Left renal cortex interstitium (tissue), 4 donors: ENCODE measurements at regions not wholly inside any gene's neighbourhood (a gene's known extent, or its start where the extent isn't known, plus 50 kb on each side); places are given as distances from the start of the nearest gene placed in this dataset.

ENCODE experiments used
- DNase-seq, 4 donors: peaks; one replicate each; pipeline ENCODE4 v3.0.0-alpha.2; 2013; ENCODE audit warnings: low read depth in 4 of 4, low spot score in 2 of 4, missing footprints in 1 of 4

DNA sequence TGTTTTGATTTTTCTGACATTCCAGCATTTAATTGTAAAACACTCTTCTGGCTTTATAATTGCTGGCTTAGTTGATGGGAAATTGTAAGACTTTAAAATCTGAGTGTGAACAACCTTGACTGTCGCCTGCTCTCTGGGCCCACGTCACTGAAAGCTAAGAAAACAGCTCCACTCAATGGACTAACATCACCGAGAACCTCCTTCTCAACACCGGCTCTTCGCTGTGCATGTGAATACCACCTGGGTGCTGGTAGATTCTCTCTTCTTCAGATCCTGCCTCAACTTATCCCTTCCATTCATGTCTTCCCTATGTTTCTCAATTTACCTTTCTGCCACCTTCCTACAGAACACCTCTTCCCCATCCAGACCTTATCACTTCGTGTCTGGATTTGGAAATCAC lies 523.1 kb upstream of the ID2 start:
- DNase-seq: no peak

- no peak for DNase-seq
Observed at GRCh38 chr2:8159211-8159965, 522.5 kb upstream of the ID2 start.

DNA sequence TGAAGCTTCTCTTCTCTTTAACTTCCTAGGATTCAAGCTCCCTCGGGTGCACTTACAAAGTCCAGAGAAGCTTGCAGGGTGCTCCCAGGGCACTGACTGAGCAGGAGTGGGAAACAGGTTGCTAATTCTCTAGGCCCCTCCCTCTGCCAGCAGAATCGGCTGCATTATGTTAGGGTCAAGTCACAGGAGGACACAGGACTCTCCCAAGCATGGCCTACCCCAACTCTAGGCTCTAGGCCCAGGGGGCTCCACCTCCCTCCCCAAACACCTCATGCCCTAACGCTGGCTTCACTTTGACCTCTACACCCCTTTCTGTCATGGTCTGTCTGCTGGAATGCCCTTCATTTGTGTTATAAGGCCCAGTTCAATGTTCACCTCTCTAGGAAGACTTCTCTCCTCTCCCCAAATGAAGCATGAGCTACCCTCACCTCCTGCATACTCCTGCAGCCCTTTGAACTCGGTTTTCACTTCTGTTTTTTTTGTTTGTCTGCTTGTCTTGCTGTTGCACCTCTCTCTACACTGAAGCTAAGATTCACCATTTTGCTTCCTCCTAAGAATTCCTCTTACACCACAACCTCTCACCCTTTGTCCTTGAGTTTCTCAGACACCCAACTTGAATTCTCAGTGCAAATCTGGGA lies 521.8 kb upstream of the ID2 start:
- DNase-seq: no peak

GRCh38 chr2:8160959-8161358 lies 520.9 kb upstream of the ID2 start:
- DNase-seq: no peak

DNA sequence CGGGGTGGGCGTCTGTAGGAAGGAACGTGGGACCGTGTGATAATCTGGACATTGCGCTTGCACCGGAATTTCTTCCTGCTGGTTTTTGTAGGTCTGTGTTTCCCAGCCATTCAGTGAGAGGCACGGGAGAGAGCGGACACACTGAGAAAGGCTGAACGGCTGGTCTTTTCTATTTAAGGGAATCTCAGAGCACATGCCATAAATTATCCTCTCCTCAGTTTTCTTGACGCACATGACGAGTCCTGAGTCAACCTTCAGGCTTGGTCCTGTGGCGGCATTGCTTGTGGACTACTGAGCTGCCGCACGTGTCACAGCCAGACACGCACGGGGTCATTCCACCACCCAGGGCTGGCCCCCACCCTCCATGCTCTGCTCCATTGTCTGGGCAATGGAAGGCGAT lies 519.3 kb upstream of the ID2 start:
- no peak for DNase-seq

- no peak for DNase-seq
Observed at GRCh38 chr2:8165550-8165949, 516.3 kb upstream of the ID2 start.

DNA sequence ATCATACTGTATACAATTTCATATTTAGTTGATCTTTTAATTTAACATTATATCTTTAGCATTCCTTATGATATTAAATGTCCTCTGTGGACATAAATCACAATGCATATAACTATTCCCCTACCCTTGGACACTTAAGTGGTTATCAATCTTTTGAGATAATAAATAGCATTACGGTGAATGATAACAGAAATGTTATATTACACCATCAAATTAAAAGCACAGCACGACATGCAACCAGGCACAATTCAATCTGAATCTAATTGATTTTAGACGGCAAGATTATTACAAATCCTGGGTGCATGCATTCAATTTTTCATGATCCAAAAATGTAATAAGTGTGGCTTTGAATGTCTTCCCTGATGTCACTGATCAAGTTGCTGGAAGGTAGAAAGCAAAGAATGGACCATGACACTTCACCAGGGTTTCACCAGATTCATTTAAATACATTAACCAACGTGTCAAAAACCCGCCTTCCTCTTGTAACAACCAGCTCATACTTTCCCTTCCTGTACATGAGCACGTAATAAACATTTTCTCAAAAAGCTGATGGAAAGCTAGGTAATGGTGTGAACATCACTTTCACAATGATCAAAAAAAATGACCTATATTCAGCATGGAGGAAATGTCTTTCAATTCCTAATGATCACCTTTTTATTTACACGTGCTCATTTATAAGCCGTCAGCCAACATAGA lies 513.7 kb upstream of the ID2 start:
- DNase-seq: no peak

DNA sequence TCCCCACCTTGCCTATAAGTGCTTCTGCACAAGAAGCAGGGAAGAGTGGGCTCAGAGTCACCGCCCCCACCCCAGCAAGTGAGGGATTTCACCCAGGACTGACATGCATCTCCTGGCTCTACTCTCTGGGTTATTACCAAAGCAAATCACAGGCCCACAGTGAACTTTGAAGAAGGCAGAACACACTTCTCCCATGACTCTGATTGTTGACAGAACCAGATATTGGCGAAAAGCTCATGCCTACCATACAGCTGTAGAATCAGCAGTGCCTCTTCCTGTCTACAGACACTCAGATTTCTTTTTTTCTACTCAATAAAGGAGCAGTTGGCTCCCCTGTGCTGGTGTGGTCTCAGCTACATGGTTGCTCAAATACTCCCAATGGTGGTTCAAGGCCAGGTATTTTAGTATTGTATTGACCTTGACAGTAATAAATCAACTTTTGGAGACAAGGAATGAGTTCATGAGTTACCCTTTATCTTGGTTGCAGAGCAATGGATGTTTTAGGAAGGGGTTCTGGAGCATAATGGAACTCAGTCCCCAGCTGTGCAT lies 512.9 kb upstream of the ID2 start:
- DNase-seq: no peak

- DNase-seq: no peak
Observed at GRCh38 chr2:8169443-8169842, 512.4 kb upstream of the ID2 start.

DNA sequence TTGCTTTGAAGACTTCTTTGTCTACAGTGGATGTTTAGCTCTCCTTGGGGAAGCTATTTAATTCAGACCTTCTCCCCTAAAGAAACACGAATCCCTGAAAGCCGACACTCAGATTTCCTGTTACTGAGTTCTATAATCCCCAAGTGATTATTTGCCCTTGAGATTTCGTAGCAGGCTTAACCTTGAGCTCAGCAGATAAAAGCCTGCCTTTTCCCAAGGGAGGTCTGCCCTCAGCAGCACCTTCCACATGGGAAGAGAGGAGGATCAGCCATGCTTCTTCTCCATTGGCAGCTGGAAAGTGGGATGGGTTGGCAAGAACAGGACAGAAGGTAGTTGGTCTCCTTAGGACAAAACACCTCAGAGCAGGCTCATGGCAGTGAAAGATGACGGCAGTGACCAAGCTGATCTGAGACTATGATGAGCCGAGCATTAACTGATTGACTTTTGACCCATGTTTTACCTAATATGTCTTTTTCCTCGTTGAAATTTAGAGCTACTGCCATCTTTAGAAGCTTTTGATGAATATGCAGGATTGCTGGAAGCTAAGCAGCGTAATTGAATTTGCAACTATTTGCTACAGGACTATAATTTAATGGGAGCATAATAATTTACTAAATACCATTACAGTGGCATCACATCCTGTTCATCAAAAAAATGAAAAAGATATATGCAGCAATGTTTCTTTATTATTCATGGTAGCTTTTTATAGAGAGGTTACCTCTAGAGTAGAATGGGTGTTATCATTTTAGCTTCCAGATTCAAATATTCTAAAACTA lies 511.1 kb upstream of the ID2 start:
- DNase-seq: no peak

GRCh38 chr2:8171608-8172007 lies 510.2 kb upstream of the ID2 start:
- no peak for DNase-seq

DNA sequence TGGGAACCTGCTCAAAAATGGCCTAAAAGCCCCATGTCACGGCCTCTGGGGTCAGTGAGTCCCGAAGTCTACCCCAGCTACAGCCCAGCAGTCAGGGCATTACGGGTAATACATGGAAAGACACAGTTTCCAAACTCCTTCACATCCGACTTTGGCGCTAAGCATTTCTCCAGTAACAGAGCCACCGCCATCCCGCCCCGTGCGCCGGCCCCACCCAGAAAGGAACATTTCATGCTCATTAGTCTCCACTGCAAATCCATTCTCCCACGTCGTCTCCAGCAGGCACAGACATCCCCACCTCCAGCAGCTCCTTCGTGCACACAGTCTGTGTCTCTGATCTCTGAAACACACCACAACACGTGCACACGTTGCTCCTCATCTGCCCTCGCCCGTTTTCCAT lies 509.2 kb upstream of the ID2 start:
- no peak for DNase-seq

GRCh38 chr2:8174641-8175257 lies 507.1 kb upstream of the ID2 start:
- no peak for DNase-seq

DNA sequence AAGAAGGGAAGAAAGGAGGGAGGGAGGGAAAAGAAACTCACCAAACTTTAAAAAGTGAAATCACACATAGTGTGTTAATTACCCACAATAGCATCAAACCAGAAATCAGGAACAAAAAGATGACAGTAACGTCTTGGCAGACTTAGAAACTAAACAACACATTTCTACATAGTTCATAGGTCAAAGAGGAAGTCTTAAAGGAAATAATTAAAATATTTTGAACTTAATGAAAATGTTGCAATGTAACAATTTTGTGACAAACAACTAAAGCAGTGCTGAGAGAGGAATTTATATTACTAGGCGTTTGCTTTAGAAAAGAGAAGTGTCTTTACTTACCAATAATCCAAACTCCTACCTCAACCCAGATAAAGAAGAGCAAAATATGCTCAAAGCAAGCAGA lies 505.0 kb upstream of the ID2 start:
- no peak for DNase-seq

GRCh38 chr2:8177566-8177965 lies 504.3 kb upstream of the ID2 start:
- DNase-seq: no peak

GRCh38 chr2:8178911-8179310 lies 502.9 kb upstream of the ID2 start:
- no peak for DNase-seq

DNA sequence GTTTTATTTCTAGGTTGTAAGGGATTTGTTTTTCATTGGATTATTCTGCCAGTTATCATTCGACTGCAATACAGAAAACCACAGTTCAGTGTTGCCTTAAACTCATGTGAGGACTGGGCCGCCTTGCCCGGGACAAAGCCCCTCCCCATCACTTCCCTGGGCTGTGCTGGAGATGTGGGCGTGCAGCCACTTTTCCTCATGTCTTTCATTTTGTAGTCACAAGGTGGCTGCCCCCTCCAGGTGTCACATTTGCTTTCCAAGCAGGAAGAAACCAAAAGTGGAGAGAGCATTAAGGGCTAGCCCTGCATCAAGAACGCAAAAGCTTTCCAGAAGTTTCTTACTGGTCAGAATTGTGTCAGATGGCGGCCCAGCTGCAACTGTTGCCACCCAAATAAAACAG lies 492.5 kb upstream of the ID2 start:
- DNase-seq: no peak

DNA sequence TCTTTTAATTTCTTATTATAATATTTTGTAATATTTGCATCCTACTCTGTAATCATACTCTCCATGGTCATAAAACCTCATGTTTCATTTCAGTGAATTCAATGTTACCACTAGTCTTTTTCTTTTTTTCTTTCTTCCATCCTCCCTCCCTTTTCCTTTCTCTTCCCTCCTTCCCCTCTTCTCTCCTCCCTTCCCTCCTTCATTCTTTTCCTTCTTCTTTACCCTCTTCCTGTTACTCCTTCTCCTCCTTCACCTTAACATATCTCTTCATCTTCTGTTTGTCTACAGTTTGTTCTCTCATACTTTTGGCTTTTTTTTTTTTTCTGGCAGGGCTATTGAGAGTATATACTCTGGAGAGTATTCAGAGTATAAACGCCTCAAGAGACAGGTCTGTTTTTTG lies 491.6 kb upstream of the ID2 start:
- DNase-seq: no peak

DNA sequence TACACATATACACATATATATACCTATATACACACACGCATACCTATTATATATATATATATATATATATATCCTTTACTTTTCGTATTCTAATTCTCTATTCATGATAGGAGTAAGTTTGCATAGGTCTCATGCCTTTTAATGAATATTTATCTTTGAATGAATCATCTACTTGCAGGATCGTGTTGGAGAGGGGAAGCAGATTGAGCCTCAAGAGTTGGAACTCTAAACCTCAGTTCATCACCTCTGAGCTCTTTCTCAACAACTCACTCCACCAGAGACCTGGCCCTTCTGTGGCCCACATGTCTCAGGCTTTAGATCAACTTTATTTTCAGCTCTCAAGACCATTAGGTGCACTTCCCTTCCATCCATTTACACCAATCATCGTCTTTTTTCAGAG lies 490.4 kb upstream of the ID2 start:
- DNase-seq: no peak

- no peak for DNase-seq
Observed at GRCh38 chr2:8193146-8193545, 488.7 kb upstream of the ID2 start.
